Smooth muscle cell (in vitro differentiated cells): ENCODE measurements at regions not wholly inside any gene's neighbourhood (a gene's known extent, or its start where the extent isn't known, plus 50 kb on each side); places are given as distances from the start of the nearest gene placed in this dataset.

Experiments used
- DNase-seq: peaks from one replicate; lab custom pipeline; 2025; ENCODE audit not compliant: unreplicated experiment; lab: John Stamatoyannopoulos, UW
- H2AFZ ChIP-seq: fragments of 200-600 bp; sonication (generic); 2 replicates; pipeline ENCODE4 v1.6.0; 2016; ENCODE audit warnings: antibody characterized with exemption, low read depth, mild to moderate bottlenecking
- H3F3A ChIP-seq: fragments of 200-600 bp; sonication (generic); 2 replicates; pipeline ENCODE4 v1.6.0; 2017; ENCODE audit warnings: antibody characterized with exemption, low read depth
- H3K27ac ChIP-seq: fragments of 200-600 bp; sonication (generic); 2 replicates; pipeline ENCODE4 v1.5.1; 2016; ENCODE audit warnings: low read depth, mild to moderate bottlenecking
- H3K27me3 ChIP-seq: fragments of 200-600 bp; sonication (generic); 2 replicates; pipeline ENCODE4 v1.6.1; 2016; ENCODE audit warnings: low read depth, mild to moderate bottlenecking
- H3K36me3 ChIP-seq: fragments of 200-600 bp; sonication (generic); 2 replicates; pipeline ENCODE4 v1.5.1; 2016; ENCODE audit warnings: low read depth
- H3K4me1 ChIP-seq: fragments of 200-600 bp; sonication (generic); 2 replicates; pipeline ENCODE4 v1.5.1; 2016; ENCODE audit warnings: low read depth
- H3K4me2 ChIP-seq: fragments of 200-600 bp; sonication (generic); 2 replicates; pipeline ENCODE4 v1.6.0; 2016; ENCODE audit warnings: mild to moderate bottlenecking
- H3K4me3 ChIP-seq: fragments of 200-600 bp; sonication (generic); 2 replicates; pipeline ENCODE4 v1.5.1; 2016; ENCODE audit warnings: mild to moderate bottlenecking
- H3K79me2 ChIP-seq: fragments of 200-600 bp; sonication (generic); 2 replicates; pipeline ENCODE4 v1.6.0; 2016; ENCODE audit warnings: low read depth, mild to moderate bottlenecking
- H3K9ac ChIP-seq: fragments of 200-600 bp; sonication (generic); 2 replicates; pipeline ENCODE4 v1.6.0; 2016; ENCODE audit warnings: low read depth
- H3K9me3 ChIP-seq: fragments of 200-600 bp; sonication (generic); replicated peaks from 2 replicates; pipeline ENCODE4 v1.5.1; 2016; ENCODE audit warnings: low read depth
- H4K20me1 ChIP-seq: fragments of 200-600 bp; sonication (generic); 2 replicates; pipeline ENCODE4 v1.6.0; 2016; ENCODE audit warnings: low read depth
- WGBS: methylation state at CpG from one replicate; pipeline ENCODE4 v1.1.7; 2016; ENCODE audit warnings: low lambda C conversion rate; 5-methylcytosine and 5-hydroxymethylcytosine counted together
- TF ChIP-seq, protein P1 (sequence below): fragments of 200-600 bp; sonication (generic); IDR thresholded peaks from 2 replicates; pipeline ENCODE4 v1.5.1; 2017; ENCODE audit warnings: borderline replicate concordance, mild to moderate bottlenecking, antibody characterized with exemption; ENCODE audit not compliant: insufficient read depth, poor library complexity, severe bottlenecking

DNA sequence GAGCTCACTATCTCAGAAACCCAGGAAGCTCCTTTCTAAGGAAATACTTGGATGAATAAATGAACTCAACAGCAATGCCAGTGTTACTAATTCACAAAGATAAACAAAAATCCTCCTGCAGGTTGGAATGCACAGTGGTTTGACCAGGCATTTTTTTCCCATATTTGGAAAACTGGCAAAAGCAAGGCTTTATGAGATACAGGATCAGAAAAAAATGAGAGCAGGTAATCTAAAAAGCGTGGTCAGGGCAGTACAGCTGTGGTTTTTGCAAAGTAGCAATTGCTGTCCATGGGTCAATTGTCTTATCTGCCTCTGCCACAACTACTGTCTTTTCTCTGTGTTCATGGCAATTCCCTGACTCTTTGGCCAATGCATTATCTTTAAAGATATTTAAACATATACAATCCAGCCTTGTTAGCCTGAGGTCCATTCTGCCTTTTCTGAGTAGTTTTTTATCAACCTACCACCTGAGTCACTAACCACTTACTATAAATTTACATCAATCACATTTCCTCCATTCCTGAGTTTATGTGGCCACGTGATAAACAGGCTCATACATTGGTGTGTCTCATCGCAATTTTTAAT, 564.5 kb upstream of the IGFBP3 start:
- no peak overlapping the region for H3K4me3 ChIP-seq
- TF ChIP-seq, protein P1, sequence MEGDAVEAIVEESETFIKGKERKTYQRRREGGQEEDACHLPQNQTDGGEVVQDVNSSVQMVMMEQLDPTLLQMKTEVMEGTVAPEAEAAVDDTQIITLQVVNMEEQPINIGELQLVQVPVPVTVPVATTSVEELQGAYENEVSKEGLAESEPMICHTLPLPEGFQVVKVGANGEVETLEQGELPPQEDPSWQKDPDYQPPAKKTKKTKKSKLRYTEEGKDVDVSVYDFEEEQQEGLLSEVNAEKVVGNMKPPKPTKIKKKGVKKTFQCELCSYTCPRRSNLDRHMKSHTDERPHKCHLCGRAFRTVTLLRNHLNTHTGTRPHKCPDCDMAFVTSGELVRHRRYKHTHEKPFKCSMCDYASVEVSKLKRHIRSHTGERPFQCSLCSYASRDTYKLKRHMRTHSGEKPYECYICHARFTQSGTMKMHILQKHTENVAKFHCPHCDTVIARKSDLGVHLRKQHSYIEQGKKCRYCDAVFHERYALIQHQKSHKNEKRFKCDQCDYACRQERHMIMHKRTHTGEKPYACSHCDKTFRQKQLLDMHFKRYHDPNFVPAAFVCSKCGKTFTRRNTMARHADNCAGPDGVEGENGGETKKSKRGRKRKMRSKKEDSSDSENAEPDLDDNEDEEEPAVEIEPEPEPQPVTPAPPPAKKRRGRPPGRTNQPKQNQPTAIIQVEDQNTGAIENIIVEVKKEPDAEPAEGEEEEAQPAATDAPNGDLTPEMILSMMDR: peak; percentile 42
- H3K4me2 ChIP-seq: peak overlapping the region; percentile 41
- H3K9me3 ChIP-seq: no peaks in the 10 kb centered on the region
- no peaks in the 10 kb centered on the region for H3K36me3 ChIP-seq
- 20% methylated on average over 3 of the region's 3 CpGs for WGBS
- peak overlapping the region; percentile 44 for H3K9ac ChIP-seq
- peak overlapping the region; percentile 76 for H3K27ac ChIP-seq
- no peak overlapping the region for H2AFZ ChIP-seq
- H4K20me1 ChIP-seq: no peaks in the 10 kb centered on the region
- H3K27me3 ChIP-seq: no peaks in the 10 kb centered on the region
- peaks cover 9% of the 10 kb centered on the region for H3F3A ChIP-seq
- H3K79me2 ChIP-seq: no peaks in the 10 kb centered on the region
- DNase-seq: no peak
- peaks cover 5% of the 10 kb centered on the region for H3K4me1 ChIP-seq

DNA sequence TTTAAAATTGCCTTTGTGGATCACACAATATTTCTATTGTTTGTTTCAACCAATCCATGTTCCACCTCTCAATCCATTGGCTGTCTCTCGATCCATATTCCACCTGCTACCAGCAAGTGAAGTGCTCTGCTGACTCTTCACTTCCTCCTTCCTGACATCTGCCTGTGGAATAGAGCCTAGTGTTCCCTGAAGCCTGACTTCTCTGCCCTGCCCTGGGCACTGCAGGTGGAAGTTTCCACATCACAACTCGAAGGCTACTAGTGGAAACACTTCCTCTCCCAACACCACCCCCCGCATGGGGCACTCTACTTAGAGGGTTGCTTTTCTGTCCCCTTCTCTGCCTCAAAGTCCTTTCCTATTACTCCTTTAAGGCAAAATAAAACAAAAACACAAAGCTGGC, 563.8 kb upstream of the IGFBP3 start:
- DNase-seq: no peak
- Histone ChIP-seq H3K9me3 (no peaks in the 10 kb centered on the region), H3K27ac (peak overlapping the region; percentile 76), H3K27me3 (no peaks in the 10 kb centered on the region), H3F3A (peaks cover 9% of the 10 kb centered on the region), H4K20me1 (no peaks in the 10 kb centered on the region), H3K4me2 (no peak overlapping the region), H3K36me3 (no peaks in the 10 kb centered on the region), H3K79me2 (no peaks in the 10 kb centered on the region), H2AFZ (no peak overlapping the region), H3K9ac (no peak overlapping the region), H3K4me3 (no peak overlapping the region), H3K4me1 (peaks cover 5% of the 10 kb centered on the region)
- TF ChIP-seq, protein P1: no peak
- 96% methylated on average over 3 of the region's 3 CpGs for WGBS

DNA sequence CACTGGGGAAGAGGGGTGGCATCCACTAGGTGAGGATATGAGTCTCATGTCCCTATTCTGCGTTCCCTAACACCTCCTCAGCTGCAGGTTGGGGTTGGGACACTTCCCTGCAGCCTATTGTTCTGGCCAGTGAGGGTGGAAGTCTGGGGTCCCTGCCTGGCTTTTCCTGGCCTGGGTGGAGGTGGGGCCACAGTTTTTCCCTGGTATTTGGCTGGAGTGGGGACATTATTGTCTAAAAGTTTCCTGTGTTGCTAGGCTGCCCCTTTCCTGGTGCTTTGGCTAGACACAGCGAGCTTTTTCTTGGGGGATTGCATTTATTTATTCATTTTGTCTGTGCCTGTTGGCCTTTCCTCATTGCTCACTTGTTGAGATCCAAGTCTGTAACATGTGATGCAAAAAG, 559.5 kb upstream of the IGFBP3 start:
- no peak for DNase-seq

More for the DNA sequence above, 559.5 kb upstream of the IGFBP3 start:
- H3K9me3 ChIP-seq: no peaks in the 10 kb centered on the region
- no peaks in the 10 kb centered on the region for H3K27me3 ChIP-seq
- 100% methylated on average over 2 of the region's 2 CpGs for WGBS
- no peak overlapping the region for H3K4me2 ChIP-seq
- H3K36me3 ChIP-seq: no peaks in the 10 kb centered on the region
- no peak overlapping the region for H3K9ac ChIP-seq
- peaks cover 5% of the 10 kb centered on the region for H3K4me1 ChIP-seq
- H3F3A ChIP-seq: no peaks in the 10 kb centered on the region
- H4K20me1 ChIP-seq: no peaks in the 10 kb centered on the region
- no peak overlapping the region for H2AFZ ChIP-seq
- TF ChIP-seq, protein P1: no peak
- H3K4me3 ChIP-seq: no peak overlapping the region
- no peaks in the 10 kb centered on the region for H3K79me2 ChIP-seq
- no peak overlapping the region for H3K27ac ChIP-seq
